DLD1 (cell line): ENCODE measurements at regions not wholly inside any gene's neighbourhood (a gene's known extent, or its start where the extent isn't known, plus 50 kb on each side); places are given as distances from the start of the nearest gene placed in this dataset.

Experiments
- in situ Hi-C: cut with HindIII; loops from 2 replicates; pipeline ENCODE4 v1.10.0; 2017; ENCODE audit warnings: low sequenced_read_pairs

DNA sequence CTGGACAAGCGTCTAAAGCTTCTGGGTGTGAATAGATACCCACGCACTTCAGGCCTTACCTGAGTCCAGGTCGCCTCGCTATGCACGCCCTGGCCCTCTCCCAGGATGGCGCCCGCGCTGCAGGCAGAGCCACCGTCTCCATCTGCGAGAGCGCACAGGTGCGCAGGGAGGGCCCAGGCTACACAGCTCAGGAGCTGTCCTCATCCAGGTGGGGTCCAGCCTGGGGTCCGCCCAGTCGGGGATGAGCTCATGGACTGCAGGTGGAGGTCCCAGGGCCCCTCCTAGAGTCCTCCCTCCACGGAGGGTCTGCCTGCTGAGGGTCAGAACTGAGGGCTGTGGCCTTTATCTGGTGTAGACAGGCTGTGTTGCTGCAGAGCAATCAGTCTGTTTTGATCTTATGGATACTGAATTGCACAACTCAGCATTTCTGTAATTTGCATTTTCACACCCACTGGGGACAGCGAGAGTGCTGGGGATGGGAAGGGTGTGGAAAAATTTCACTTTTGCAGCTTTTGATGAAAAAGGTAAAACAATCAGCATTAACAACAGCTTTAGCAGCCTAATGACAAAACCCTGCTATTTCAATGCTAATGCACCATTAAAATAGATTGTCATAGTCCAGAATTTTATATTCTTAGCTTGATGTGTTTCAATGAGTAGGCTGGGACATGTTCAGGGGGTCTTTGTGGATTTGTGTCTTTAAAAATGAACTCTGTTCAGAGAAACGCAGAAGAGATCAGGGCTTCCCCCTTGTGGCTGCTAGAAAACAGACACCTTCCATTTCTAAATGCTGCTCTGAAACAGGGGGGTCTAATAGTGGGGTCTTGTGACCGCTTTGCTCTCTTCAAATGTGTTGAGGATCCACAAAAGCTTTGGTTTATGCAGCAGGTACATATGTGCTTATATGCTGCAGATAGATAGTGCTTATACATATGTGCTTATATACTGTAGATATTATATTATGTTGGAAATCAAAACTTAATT lies 77.8 kb upstream of the PHACTR3 start:
- in situ Hi-C loops: no loop called here

GRCh38 chr20:59530782-59531181 lies 73.6 kb upstream of the PHACTR3 start:
- in situ Hi-C loops: no loop called here

DNA sequence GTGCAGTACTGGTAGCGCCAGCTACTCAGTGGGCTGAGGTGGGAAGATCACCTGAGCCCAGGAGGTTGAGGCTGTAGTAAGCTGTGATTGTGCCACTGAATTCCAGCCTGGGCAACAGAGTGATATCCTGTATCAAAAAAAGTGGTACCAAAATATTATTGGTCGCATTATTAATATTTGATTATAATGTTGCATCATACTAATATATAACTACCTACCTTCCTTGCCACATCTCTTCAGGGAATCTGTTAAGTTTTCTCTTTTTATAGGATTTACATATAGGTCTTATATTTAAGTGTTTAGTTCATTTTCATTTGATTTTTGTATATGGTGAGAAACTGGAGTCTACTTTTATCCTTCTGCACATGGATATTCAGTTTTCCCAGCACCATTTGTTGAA lies 66.3 kb upstream of the PHACTR3 start:
- in situ Hi-C loops: no loop called here

DNA sequence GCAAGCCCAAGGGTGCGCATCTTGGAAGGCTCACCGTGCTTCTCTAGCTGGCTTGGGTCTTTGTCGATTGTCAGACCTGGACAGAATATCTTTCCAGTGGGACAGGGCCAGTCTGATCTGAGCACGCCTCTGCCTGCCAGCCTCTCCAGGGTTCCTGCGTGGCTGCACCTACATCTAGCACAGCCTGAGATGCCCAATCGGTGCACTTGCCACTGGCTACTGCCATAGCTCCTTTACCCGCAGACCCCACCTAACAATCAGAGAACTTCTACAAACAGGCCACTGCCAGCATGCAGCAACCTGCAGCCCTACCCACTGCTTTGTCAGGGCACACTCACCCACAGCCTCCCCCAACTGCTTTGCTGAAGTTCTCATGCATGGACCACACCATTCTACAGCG lies 56.7 kb upstream of the PHACTR3 start:
- in situ Hi-C loops: no loop called here
